ENCODE measurements at regions not wholly inside any gene's neighbourhood (a gene's known extent, or its start where the extent isn't known, plus 50 kb on each side); places are given as distances from the start of the nearest gene placed in this dataset.

GRCh38 chr18:55078303-55078932 is 119.2 kb upstream of the CCDC68 start:
- WGBS, 2 donors: 66 to 72% methylated on average over 8 of the region's 8 CpGs
- no peak for DNase-seq
- no peak overlapping the region for H3K27ac ChIP-seq
- no peaks in the 10 kb centered on the region for H3K4me1 ChIP-seq
- intact Hi-C loops (cut with DNase I): no loop called here
- H3K36me3 ChIP-seq: no peaks in the 10 kb centered on the region
- no peaks in the 10 kb centered on the region for H3K27me3 ChIP-seq
- TF ChIP-seq, protein P1, sequence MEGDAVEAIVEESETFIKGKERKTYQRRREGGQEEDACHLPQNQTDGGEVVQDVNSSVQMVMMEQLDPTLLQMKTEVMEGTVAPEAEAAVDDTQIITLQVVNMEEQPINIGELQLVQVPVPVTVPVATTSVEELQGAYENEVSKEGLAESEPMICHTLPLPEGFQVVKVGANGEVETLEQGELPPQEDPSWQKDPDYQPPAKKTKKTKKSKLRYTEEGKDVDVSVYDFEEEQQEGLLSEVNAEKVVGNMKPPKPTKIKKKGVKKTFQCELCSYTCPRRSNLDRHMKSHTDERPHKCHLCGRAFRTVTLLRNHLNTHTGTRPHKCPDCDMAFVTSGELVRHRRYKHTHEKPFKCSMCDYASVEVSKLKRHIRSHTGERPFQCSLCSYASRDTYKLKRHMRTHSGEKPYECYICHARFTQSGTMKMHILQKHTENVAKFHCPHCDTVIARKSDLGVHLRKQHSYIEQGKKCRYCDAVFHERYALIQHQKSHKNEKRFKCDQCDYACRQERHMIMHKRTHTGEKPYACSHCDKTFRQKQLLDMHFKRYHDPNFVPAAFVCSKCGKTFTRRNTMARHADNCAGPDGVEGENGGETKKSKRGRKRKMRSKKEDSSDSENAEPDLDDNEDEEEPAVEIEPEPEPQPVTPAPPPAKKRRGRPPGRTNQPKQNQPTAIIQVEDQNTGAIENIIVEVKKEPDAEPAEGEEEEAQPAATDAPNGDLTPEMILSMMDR (IDR thresholded peaks at IDR 0.05): no peak
- TF ChIP-seq POLR2A (IDR thresholded peaks at IDR 0.05): no peak
- no peaks in the 10 kb centered on the region for H3K9me3 ChIP-seq
- H3K4me3 ChIP-seq (replicated peaks in 1 of 3): no peak overlapping the region

DNA sequence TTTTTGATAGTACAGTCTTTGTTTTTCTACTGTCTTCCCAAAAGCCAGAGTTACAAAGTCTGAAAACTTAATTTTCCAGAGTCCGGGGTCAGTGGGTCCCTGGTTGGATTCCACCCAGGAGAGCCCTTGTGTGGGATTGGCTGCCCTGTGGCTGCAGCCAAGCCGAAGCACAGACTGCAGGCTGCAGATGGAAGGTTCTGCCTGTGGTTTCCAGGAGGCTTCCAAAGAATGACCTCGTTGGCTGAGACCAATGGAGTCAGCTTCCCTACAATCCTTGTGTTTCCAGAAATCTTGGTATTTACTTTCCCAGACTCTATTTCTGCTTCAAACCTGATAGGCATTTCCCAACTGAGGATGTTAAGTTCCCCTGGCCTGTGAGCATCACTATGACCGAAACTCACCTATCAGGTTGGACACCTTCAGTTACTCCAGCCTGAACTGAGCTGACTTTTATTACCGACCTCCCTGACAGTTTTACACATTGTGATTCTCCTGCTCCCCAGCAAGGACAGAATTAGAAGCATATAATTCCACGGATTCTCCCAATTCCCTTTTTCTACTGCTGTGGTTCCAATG is 117.5 kb upstream of the CCDC68 start:
- Histone ChIP-seq H3K9me3 (no peaks in the 10 kb centered on the region), H3K4me3 (replicated peaks in 1 of 3) (no peak overlapping the region), H3K27ac (no peak overlapping the region), H3K36me3 (no peaks in the 10 kb centered on the region), H3K4me1 (no peaks in the 10 kb centered on the region), H3K27me3 (no peaks in the 10 kb centered on the region)
- intact Hi-C loops (cut with DNase I): no loop called here
- no peak for DNase-seq
- WGBS, 2 donors: 77 to 82% methylated on average over 6 of the region's 6 CpGs
- TF ChIP-seq, protein P1 (IDR thresholded peaks at IDR 0.05): no peak
- TF ChIP-seq POLR2A (IDR thresholded peaks at IDR 0.05): no peak

GRCh38 chr18:55073834-55074233 is 114.6 kb upstream of the CCDC68 start:
- DNase-seq: no peak
- intact Hi-C loops (cut with DNase I): no loop called here
- no peaks in the 10 kb centered on the region for H3K27me3 ChIP-seq
- no peaks in the 10 kb centered on the region for H3K9me3 ChIP-seq
- TF ChIP-seq, protein P1 (IDR thresholded peaks at IDR 0.05): no peak
- no peak for TF ChIP-seq POLR2A (IDR thresholded peaks at IDR 0.05)
- H3K27ac ChIP-seq: no peak overlapping the region
- no peaks in the 10 kb centered on the region for H3K36me3 ChIP-seq
- no peaks in the 10 kb centered on the region for H3K4me1 ChIP-seq
- H3K4me3 ChIP-seq (replicated peaks in 1 of 3): no peak overlapping the region

GRCh38 chr18:55073116-55073515 is 113.9 kb upstream of the CCDC68 start:
- no peaks in the 10 kb centered on the region for H3K4me1 ChIP-seq
- no peak for DNase-seq
- H3K4me3 ChIP-seq (replicated peaks in 1 of 3): no peak overlapping the region
- no peak overlapping the region for H3K27ac ChIP-seq
- H3K27me3 ChIP-seq: no peaks in the 10 kb centered on the region
- no peak for TF ChIP-seq POLR2A (IDR thresholded peaks at IDR 0.05)
- TF ChIP-seq, protein P1 (IDR thresholded peaks at IDR 0.05): no peak
- H3K9me3 ChIP-seq: no peaks in the 10 kb centered on the region
- 94 to 100% methylated on average over 4 of the region's 4 CpGs for WGBS, 2 donors
- H3K36me3 ChIP-seq: no peaks in the 10 kb centered on the region
- intact Hi-C loops (cut with DNase I): no loop called here

DNA sequence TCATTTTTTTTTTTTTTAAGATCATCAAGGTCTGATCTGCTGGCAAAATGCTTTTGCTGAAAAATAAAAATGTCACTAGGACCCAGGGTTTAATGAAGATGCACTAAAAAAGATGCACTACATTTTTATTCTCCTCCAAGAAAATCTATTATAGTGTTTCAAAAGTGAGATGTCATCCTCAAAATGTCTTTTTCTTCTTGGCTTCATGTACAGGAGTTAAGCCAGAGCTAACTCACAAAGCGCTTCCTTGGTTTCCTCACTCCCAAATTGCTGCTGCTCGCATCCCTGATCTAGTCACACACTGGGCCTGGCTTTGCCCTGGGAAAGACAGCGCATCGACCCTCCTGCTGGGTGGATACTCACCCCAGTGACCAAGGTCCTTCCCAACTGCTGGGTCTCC is 113.4 kb upstream of the CCDC68 start:
- Histone ChIP-seq H3K27ac (no peak overlapping the region), H3K4me1 (no peaks in the 10 kb centered on the region), H3K9me3 (no peaks in the 10 kb centered on the region), H3K27me3 (no peaks in the 10 kb centered on the region), H3K4me3 (replicated peaks in 1 of 3) (no peak overlapping the region), H3K36me3 (no peaks in the 10 kb centered on the region)
- intact Hi-C loops (cut with DNase I): no loop called here
- no peak for DNase-seq
- WGBS, 2 donors: 73 to 91% methylated on average over 4 of the region's 4 CpGs
- TF ChIP-seq, protein P1 (IDR thresholded peaks at IDR 0.05): no peak
- TF ChIP-seq POLR2A (IDR thresholded peaks at IDR 0.05): no peak
